ENCODE measurements at regions not wholly inside any gene's neighbourhood (a gene's known extent, or its start where the extent isn't known, plus 50 kb on each side); places are given as distances from the start of the nearest gene placed in this dataset.

GRCh38 chr18:67636597-67637385 is 120.3 kb upstream of the DSEL start:
- TF ChIP-seq CTCF (IDR thresholded peaks at IDR 0.05): no peak
- TF ChIP-seq POLR2AphosphoS5 (IDR thresholded peaks at IDR 0.05): no peak
- TF ChIP-seq EP300 (IDR thresholded peaks at IDR 0.05): no peak
- TF ChIP-seq POLR2A (IDR thresholded peaks at IDR 0.05): no peak

Measured in upper lobe of left lung (tissue), 4 donors.